ENCODE measurements at regions not wholly inside any gene's neighbourhood (a gene's known extent, or its start where the extent isn't known, plus 50 kb on each side); places are given as distances from the start of the nearest gene placed in this dataset.

DNA sequence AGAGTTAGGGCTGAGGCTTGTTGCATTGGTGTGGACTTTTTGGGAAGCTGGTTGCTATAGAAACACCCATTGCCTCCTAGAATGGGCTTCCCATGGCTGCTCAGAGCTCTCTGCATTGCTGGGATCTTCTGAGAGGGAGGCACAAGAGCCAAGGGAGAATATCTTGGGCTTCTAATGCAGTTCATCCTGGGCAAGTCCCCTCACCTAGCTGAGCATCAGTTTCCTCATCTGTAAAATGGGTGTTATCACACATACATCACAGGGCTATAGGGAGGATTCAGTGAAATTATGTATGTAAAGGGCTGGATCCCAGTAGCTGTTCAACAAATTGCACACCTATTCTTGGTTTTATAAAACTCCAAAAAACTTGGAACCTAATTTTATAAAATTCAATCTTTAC is 106.1 kb upstream of the ALDH1B1 start:
- DNase-seq (ENCODE audit: low spot score), result no peak

DNA sequence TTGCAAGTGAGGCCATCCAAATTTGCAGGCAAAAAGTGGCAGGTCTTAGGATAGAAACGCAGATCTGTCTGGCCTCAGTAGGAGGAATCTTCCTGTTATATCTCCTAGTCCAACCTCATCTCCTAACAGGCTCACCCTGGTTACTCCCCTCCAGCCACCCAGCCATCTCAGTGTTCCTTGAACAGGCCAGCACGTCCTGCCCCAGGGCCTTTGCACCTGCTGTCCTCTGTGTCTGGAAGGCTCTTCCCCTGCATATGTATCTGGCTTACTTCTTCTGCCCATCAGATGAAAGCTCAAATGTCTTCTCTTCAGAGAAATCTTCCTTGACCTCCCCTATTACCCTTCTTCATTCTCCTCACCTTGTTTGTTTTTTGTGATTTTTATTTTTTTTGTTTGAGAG is 107.3 kb upstream of the ALDH1B1 start:
- no peak for DNase-seq (ENCODE audit: low spot score)

DNA sequence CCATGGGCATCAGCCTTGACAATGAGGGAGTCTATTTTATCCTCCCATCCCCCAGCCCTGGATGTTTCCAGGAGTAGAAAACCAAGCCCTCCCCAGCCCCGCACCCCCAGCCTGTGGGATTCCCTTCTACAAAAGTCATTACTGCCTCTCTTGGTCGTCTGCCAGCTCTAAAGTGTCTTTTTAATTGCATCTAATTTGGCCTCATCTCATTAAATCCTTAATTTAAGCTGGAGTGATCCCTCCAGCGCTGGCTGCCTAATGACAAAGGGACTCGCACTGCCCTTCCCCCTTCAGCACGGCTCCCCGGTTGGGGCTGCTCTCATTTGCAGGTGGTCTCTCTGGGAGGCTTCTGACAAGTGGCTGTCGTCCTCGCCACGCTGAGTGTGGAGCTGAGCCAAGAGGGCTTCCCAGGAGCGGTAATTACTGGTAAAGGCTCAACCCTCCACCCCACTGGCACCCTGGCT is 107.9 kb upstream of the ALDH1B1 start:
- no peak for DNase-seq (ENCODE audit: low spot score)

DNA sequence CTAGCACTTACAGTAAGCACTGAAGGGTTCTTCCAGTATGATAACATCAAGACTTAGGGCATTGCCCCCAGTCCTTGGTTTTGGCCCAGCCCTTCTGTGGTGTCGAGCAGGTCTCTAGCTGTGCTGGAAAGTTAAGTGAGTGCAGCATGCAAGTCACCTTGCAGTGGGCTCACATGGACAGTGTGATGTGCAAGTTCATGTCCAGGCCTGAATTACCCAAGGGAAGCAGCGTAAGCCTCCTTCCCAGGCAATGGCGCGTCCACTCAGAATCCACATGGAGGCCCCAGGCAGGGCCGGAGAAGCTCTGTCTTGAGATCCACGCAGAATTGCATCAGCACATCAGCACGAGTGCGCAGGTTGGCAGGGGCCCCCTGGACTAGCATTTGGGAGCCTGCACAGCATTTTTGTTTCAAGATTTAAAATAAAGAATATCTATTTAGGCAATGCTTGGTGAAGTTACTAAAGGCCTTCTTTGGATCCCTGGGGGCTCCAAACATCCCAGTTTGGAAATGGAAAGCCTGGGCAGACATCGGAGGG is 108.4 kb upstream of the ALDH1B1 start:
- no peak for DNase-seq (ENCODE audit: low spot score)

DNA sequence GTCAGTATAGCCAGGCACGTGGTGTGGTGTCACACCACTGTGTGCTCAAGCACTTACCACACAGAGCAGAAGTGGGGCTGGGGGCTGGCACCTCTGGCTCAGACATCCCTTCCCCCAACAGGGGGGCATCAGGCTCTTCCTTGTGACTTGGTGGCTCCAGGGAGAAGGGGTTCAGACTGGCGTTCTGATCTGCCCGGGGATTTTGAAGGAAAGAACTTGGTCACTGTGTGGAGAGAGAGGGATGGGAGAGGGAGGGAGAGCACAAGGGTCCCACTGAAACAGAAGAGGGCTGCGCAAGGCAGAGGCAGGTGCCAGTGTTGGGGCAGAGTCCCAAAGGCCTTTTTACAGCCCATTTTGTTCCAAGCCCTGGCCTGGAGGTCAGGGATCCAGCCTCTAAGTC is 109.7 kb upstream of the ALDH1B1 start:
- no peak for DNase-seq (ENCODE audit: low spot score)

DNA sequence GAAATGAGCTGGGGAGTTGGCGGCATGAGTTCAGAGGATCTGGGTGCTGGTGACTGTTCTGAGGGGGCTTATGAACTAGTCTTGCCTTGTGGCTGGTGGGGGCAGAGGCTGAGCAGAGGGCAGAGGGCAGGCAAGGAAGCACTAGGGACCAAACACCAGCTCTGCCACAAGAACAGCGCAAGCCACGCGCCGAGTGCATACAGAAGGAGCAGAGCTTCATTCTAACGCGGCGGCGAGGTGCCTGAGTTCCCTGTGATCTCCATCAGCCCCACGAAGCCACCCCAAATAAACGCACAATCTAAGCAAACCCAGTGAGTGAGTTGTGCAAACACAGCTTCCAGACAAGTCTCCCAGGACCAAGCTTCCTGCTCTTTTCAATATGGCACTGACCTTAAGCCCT is 110.6 kb upstream of the ALDH1B1 start:
- DNase-seq (ENCODE audit: low spot score), result no peak

DNA sequence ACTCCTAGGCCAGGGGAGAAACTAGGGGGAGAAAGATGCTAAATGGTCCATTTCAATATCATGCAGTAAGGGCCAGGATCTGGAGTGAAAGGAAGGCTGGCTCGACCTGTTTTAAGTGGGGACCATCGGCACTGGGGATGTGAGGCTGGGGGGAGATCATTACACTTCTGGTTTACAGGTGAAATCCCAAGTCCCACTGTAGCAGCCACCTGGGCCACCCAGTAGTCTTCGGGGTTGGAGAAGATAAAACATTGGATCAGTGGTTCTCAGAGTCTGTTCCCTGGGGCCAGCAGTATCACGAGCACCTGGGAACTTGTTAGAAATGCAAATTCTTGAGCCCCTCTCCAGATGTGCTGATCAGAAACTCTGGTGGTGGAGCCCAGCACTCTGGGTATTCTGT is 111.3 kb upstream of the ALDH1B1 start:
- DNase-seq (ENCODE audit: low spot score), result no peak

DNA sequence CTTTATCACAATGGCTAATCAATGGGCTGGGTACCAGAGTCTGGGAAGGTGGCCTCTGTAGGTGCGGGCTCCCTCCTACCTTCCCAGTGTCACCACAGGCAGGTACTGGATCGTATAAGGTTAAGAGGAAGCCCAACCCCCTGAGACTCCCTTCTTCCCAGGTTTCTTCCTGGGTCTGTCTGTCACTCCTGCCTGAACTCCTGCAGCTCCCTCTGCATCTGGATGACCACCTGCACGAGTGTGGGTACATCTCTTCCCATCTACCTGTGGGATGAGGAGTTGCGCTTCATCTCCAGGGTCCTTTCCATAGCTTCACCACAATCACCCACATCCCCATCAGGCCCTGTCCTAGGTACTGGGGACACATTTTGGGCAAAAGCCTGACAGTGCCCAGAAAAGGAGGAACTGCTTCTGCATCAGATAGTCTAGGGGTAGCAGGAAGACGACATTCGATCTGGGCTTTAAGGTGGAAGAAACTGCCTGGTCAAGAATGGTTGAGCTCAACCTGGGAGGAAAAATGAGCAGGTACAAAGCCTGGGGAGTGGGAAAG is 112.2 kb upstream of the ALDH1B1 start:
- no peak for DNase-seq (ENCODE audit: low spot score)

DNA sequence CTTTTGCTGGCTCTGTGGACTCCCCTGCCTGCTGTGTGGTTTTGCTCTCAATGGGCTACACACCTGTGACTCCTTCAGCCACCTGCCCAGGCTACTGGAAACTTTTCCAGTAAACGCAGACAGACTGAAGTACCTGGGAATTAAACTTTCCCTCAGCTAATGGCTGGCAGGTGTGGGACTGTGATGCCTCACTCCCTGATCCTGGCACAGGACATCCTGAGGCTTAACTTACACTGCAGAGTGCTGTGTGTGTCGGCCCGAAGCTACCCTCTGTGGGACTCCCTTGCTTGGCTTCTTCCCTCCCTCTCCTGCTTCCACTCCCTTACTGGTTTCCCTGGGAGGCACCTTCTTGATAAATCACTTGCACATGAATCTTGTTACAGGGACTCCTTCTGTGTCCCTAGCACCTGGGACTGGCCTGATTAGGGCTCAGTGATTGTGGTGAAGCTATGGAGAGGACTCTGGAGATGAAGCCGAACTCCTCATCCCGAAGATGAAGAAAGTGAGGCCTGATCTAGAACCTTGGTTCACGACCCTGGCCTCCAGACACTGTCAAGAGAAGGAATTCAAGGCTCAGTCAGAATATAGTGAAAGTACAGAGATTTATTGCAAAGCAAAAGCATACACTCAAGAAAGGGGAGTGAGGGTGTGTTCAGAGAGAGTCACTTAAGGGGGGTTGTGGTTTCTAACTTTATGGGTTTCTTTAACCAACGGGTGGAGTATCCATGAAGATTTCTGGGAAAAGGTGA is 113.4 kb upstream of the ALDH1B1 start:
- DNase-seq (ENCODE audit: low spot score), result no peak

DNA sequence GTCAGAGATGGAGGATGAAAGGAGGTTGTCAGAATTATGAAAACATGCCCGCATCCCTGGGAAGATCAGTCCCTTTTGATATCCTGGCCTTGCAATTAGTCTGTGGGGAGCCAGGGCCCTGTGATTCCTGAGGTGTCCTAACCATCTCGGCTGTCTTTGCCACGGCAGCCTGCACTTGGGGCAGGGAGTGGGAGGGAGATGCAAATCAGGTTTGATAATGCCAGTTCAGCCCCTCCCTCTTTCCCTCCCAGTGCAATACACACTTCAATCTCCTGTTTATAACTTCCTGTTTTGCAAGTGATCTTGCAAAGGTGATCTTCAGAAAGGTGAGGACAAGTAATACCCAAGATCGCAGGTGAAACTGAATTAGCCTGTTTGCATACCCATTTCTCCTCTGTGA is 114.0 kb upstream of the ALDH1B1 start:
- peak; percentile 51 for DNase-seq (ENCODE audit: low spot score)

DNA sequence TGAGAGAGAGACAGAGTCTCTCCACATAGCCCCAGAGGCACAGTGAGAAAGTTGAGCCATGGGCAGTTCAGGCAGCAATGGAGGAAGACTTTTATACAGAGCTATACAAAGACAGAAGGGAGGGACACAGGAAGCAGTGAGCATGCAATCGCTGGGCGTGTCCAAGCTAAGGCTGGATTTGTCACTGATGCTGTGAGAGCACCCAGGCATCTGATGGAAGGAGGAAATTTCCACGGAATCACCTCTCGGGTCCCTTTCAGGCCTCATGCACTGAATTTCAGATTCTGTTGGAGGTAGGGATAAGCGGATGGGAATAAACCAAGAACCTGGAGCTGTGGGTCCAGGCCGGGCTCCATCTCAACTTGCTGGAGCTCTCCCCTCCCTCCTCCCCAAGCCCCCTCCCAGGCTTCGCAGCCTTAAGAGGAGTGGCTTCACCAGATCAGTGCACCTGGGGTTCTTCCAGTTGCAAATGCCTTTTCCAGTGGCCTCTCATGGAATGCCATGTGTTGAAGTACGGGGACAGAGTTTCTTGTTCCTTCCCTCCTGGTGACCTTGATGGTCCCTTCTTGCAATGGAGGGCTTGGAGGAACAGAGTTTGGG is 114.8 kb upstream of the ALDH1B1 start:
- DNase-seq (ENCODE audit: low spot score), result no peak

DNA sequence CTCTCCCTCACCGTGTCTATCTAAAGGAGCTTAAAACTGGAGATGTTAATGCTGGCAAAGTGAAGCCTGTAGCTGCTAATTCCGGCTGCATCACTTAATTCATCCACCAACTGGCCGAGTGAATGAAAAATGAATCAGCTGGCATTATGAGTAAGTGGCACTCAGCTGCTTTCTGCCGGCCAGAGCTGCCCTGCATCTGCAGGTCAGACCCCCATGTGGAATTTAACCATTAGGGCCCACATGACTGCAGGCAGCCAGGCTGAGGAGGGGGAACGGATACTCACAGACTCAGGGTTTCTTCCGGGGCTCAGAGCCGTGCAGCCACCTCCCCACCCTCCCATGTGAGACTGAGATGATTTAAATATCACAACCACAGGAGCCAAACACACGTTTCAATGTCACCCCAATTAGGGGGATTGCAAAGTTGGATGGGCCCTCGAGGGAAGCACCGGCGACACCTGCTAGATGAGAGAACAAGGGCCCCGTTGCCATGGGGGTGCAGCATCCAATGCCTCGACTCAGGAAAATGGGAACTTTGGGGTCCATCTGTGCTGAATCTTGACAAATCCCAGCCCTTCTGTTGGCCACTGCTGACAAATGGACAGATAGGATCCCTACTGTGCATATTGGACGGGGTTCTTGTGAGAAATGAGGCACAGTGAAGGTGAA is 115.6 kb upstream of the ALDH1B1 start:
- no peak for DNase-seq (ENCODE audit: low spot score)

DNA sequence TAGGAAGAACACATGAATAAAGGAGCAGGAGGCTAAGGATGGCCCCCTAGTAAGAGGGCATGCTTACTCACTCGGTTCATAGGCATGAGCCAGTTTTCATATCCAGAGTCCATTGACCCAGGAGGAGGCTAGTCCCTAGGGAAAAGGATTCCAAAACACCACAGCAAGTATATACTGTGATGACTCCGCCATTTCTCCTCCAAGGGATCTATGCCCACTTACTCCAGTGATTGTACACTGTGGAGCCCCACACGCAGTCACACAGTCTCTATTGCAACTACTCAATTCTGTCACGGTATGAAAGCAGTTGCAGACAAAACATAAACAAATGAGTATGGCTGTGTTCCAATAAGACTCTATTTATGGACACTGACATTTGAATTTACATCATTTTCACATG is 117.7 kb upstream of the ALDH1B1 start:
- no peak for DNase-seq (ENCODE audit: low spot score)

DNA sequence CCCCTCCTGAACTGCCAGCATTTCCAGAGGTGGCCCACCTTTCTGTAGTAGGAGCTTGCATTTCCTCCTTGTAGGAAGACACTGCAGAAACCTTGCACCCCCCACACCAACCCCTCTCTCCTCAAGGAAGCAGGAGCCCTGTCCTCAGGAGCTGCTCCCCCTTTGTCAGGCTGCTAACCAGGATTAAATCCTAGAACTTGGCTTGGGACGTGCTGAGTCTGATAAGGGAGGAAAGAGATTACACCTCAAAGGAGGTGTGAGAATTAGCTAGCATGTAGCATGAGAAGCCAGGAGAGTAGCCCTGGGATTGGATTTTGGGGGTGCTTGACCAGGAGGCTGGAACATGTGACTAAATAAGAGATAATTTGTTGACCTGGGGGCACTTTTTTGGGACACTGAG is 119.8 kb upstream of the ALDH1B1 start:
- DNase-seq (ENCODE audit: low spot score), result no peak

DNA sequence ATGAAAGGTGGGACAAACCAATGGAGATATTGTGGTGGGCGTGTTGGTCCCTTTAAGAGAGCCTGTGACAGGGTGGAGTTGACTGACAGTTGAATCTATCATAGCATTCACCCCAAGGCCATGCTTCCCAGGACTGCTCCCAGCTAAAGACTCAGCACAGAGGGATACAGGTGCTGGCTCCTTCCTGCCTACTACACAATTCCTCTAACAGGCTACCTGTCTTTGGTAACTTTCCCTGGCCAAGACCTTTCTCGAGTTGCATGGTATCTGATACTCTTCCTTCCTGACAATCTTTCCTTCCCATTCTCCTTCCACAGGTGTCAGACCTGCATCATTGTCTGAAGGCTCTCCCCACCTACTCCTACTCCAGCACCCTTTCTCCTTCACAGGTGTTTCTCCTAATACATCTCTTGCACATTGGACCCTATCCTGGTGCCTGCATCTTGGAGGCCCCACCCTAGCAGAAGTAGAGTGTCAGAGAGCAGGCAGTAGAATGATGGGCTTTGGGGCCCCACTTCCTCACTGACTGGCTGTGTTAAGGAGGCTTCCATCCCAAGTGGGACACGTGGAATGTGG is 120.7 kb upstream of the ALDH1B1 start:
- no peak for DNase-seq (ENCODE audit: low spot score)

DNA sequence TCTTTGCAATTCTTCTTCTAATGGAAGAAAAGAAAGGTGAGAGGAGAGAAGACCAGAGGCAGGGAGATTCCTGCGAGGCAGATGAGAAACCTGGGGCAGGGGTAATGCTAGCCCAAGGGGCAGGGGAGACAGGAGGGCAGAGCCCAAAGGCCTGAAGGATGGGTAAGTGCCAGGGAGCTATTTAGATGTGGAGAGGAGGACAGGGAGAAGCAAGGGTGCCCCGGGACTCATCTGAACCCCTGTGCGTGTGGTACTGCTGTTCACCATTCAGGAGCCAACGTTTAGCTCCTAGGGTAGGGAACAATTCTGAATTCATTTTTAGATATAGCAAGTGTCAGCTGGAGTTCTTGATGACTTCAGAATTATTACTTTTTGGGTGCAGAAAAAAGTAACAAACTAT is 122.7 kb upstream of the ALDH1B1 start:
- DNase-seq (ENCODE audit: low spot score), result no peak

DNA sequence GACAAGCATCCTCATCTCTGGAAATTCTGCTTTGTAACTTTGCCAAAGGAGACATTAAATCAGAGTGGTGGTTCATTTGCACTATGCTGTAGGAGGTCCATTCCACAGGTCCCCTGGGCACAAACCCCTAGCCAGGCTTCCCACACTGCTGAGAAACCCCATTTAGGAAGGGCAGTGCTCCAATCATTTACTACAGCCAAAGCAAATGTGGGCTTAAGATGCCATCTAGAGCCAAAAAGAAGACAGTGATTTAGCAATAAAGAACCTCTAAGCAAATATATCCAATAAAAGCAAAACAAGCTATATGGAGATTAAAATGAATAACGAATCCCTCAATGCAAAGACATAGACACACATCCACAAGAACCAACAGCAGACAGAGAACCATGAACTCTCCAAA is 129.0 kb upstream of the ALDH1B1 start:
- peak; percentile 36 for DNase-seq (ENCODE audit: low spot score)

DNA sequence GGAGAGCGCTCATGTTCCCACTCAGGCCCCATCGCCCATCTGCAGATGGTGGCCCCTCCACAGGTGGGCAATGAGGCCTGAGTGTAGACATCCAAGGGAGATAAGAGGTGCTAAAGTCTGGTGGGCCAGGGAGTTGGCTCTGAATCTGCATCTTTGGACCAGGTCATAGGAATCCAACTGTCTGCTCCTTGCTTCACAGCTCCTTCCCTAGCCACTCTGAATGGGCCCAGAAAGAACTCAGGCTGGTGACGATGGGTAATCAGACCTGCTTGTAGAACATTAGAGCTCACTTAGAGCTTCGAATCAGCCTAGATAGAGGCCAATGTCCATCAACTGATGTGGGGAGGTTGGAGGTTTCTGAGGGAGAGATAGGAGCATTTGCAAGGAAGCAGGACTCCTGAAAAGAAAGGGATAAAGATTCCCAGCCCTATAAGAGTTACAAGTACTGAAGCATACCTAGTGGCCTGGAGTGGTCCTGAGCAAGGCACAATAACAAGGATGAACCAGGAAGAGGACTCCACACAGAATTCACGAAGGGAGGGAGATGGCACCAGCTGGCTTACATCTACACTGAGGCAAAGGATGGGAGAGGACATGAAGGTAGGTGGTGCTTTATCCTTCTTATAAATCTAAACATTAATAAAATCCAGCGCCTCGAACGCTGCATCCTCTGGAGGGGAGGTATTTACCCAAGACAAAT is 132.8 kb upstream of the ALDH1B1 start:
- no peak for DNase-seq (ENCODE audit: low spot score)

DNA sequence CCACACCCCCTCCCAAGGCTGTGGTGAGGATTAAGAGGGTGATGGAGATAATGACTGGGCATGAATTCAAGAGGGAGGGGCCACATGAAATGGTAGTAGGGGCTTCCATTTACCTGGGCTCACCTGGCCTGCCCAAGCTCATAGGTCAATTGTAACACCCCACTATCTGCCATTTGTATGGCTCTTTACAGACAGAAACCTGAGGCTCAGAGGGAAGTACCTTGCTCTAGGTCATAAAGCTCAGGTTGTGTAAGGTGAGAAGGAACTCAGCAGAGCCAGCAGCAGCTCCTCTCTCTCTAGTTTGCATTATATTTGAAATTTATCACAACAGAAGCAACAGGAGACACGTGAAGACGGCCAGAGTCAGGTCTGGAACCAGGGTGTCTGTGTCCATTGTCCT is 133.4 kb upstream of the ALDH1B1 start:
- DNase-seq (ENCODE audit: low spot score), result no peak

DNA sequence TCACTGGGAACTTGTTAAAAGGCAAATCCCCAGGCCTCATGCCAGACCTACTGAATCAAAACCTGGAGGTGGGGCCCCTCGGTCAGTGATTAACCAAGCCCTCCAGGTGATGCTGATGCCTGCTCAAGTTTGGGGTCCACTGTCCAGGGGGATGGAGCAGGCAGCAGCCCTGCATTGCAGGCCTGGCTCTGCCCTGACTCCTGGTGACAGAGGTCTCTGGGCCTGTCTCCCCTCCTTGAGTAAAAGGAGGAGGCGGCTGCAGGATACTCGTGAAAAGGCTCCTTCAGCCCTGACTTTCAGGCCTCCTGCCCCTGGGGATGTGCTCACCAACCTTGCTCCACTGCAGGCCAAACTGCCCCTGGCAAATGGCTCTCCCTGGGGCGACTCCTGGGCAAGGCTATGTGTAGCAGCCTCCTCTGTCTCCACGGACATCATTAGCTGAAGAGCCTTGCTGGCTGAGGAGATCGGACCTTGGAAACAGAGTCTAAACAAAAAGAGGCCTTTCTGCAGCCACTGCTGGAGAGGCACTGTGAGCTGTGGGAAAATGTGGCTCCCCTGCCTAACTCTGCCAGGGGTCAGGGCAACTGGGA is 134.8 kb upstream of the ALDH1B1 start:
- no peak for DNase-seq (ENCODE audit: low spot score)

DNA sequence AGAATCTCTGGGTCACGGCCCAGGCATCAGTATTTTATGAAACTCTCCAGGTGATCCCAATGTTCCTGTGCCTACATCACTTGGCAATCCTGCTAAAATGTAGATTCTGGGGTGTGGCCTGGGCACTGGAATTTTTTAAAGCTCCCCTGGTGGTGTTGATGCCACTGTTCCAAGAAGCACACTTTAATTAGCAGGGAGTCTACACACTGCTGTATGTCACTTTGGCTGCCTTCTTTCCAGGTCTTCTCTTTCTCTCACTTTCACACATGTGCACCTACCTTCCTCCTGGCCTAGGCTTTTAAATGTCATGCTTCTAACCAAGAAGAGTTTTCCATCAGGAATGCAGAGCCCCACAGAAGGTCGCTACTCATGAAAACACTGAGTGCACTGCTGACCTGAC is 136.0 kb upstream of the ALDH1B1 start:
- DNase-seq (ENCODE audit: low spot score), result no peak

DNA sequence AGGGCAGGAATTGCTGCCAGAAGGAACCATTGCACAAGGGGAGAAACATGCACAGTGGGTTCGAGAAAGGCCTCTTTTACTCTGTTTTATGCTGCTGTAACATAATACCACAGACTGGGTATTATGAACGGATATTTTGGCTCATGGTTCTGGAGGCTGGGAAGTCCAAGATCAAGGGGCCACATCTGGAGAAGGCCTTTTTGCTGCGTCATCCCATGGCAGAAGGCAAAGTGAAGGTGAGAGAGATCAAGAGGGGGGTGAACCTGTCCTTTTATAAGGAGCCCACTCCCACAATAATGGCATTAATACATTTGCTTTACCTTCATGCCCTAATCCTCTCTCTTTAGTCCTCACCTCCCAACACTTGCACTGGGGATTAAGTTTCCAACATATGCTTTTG is 136.9 kb upstream of the ALDH1B1 start:
- no peak for DNase-seq (ENCODE audit: low spot score)
